HG02885 (cell line): ENCODE measurements at regions not wholly inside any gene's neighbourhood (a gene's known extent, or its start where the extent isn't known, plus 50 kb on each side); places are given as distances from the start of the nearest gene placed in this dataset.

Experiments
- ATAC-seq: cut with Tn5 transposase; IDR thresholded peaks from one replicate; pipeline ENCODE4 v1.9.1; 2021; ENCODE audit warnings: mild to moderate bottlenecking; ENCODE audit not compliant: unreplicated experiment, poor library complexity

DNA sequence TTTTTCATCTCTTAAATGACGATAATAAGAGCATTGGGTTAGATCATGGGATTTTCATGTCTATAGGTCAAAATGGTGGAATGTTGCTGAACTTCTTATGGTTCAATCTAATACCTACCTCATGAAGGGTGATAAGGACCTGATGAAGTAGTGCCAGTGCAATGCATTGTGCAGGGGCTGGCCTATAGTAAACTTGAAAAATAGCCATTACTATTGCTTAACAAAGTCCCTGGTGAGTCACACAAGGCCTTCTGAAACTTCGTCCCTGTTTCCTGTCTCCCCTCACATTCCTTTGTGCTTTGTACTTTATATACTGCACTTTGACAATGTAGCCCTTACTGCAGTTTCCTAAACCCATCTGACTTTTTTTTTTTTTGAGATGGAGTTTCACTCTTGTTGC lies 515.9 kb downstream of the SLC4A3 start:
- ATAC-seq, result no peak

DNA sequence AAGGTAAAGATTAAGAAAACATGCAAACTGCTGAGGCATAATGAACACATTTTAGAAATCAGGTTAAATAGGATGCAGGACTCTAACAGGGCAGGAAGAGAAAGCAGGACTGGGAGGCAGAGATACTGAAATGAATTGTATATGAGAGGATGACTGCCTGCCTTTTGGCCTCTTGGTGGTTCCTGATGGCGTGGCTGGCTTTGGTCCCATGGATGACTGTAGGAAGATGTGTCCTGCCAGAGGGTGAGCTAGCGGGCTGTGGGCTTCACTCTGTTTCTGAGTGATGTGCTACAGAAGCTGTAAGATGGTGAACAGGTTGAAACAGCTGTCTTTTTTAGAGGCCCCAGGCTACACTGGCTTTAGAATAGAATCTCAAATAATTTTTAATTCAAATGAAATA lies 517.0 kb downstream of the SLC4A3 start:
- no peak for ATAC-seq

DNA sequence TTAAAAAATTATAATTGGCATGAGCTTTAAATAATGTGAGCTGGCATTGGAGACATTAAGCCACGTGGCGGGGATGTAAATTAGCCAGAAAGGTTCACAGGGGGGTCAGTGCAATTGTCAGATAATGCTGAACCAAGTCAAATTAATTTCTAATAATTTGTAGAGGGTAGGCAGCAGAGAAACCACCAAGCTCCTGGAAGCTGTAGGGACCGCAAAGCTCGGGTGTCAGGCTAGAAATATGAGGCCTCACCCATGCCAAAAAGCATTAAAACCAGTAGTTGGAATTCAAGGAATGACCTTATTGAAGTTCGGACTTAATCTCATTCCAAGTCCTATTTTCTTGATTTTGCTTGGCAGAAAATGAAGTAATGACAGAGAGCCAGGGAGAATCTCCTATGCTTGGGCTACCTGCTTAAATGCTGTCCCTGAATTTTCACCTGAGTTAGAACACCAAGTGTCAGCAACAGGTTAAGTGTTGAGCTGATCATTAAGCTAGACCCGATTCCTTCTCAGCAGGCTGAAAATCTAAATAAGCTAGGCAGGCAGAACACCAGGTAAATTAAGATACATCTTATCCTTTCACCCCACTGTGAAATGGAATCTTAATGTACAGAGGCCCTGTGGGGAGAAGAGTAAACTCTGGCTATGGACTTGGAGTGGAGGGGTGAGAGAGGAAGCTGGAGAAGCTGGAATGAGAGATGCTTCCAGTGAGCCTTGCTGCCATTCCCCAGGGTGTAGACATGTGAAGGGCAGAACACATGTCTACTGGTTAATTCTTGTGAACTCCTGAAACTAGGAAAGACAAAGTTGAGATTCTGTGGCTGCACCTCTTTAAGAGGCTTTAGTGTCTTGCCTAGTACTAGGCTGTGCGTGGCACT lies 520.0 kb downstream of the SLC4A3 start:
- ATAC-seq, result no peak

DNA sequence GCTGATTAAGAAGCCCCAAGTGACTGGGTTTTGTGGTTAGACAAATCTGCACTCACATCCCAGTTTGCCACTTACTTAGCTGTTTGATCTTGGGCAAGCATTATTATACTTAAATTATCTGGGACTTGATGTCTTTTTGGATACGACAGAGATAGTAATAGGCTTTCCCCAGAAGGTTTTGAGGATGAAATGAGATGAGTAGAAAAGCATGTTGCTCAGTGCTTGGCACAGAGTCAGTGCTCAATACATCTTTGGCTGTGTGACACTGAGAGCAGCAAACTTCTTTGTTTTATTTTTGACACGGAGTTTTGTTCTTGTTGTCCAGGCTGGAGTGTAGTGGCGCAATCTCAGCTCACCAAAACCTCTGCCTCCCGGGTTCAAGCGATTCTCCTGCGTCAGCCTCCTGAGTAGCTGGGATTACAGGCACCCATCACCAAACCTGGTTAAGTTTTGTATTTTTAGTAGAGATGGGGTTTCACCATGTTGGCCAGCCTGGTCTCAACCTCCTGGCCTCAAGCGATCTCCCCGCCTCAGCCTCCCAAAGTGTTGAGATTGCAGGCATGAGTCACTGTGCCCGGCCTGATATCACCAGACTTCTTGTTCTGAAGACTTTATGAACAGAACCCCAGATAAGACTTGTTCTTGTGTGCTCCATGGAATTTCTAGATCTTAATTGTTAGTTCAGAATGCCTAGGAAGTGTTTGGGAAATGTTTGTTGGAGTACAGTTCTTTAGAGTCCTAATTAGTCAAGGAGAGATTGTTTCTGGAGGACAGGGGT lies 521.2 kb downstream of the SLC4A3 start:
- ATAC-seq, result no peak

DNA sequence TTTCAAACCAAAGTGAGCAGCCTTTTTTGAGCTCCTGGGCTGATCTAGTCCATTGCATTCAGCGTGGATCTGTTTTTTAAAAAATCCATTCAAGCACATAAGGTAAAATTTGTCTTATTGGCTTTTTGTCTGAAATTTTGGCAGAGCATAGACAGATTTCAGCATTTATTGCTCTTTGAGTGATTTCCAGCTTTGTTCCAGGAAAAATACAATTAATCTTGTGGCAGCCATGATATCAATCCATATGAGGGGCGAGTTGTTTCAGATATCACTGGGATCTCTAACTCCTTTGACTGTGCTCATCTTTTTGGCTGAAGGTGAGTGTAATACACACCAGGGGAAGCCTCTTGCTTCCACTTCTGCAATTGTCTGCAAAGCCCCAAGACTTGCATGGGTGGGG lies 523.9 kb downstream of the SLC4A3 start:
- no peak for ATAC-seq

DNA sequence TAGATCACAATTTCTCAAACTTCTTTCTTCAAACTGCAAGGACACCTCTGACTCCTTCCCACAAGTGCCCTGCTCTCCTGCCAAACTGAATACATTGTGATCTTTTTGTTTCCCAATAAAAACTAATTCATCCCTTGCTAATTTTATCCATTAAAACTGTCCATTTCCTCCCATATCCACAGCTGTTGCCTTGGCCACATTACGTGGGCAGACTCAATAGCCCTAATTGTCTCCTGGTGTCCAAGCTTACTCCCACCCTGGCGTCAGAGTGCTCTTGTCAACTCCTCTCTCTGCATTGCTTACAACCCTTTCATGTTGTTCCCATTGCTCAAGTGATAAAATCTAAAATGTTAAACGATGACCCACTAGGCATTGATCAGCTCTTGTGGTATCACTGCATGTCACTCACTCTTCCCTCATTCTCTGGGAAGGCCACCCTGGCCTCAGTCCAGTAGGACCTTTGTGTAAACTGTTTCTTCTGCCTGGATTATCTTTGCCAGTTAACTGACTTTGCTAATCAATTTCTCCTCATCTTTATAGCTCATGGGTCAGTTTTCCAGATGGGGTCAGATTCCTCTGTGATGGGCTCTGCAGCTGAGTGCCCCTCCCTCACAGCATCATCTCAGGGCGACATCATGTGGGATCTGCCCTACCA lies 525.0 kb downstream of the SLC4A3 start:
- no peak for ATAC-seq

DNA sequence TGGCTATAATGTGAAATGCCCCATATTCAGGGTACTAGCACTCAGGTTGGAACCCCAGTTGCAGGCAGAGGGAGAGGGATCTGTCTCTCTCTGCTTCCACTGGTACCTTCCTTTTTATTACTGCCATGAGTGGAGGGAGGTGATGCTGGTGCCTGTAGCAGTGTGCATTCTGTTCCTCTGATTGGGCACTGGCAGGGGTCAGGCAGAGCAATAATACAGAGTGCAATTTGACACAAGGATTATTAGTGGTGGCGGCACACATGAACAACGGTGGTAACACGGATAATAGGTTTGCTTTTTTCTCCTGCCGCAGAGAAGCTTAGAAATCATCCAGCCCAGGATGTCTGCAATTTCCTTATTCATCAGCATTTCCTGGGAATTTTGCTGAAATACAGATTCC lies 525.7 kb downstream of the SLC4A3 start:
- ATAC-seq, result no peak

DNA sequence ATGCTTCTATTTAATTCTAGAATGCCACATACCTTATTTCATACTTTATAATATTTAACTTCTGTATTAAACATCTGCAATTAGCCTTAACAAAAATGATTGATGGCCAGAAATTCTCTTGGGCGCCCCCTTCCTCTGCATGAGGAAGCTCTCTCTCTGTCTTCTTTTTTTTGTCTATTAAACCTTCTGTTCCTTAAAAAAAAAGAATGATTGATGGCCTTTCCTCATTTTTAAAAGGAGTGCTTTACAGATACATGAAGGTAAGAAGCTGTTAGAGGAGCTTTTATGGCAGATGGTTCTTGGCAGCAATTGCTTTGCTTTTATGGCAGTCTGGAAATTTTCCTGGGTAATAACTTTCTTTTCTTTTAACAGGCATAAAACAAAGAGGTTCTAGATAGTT lies 526.9 kb downstream of the SLC4A3 start:
- no peak for ATAC-seq

DNA sequence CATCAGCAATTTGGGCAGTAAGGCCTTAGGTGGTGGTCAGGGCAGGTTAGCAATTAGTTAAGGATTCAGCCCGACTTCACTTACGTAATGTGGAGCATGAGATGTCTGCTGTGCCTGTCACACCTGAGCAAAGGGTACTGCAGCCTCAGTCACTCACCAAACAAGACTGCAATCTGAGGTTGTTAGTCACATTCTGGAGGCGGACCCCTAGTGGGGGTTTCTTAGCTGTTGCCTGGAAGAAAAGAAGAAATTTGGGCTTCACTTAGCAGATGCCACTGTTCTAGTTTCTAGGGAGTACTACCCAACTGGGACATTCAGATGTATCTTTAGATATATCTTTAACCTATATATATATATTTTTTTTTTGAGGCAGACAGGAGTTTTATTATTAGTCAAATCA lies 529.9 kb downstream of the SLC4A3 start:
- no peak for ATAC-seq

DNA sequence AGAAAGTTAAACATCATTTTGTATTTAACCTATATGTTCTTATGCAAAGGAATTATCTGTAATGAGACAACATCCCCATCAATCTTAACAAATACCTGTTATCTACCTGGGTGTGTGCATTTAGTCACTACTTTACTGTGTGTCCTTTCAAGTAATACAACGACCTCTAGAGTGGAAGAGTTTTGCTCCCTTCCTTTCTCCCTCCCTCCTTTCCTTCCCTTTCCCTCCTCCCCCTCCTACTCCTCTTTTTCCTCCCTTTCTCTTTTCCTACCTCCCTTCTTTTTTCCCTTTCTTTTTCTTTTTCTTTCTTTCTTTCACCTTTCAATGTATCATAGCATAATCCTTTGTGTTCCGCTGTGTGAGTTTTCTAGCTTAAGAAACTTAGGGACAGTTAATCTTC lies 532.3 kb downstream of the SLC4A3 start:
- ATAC-seq, result no peak

DNA sequence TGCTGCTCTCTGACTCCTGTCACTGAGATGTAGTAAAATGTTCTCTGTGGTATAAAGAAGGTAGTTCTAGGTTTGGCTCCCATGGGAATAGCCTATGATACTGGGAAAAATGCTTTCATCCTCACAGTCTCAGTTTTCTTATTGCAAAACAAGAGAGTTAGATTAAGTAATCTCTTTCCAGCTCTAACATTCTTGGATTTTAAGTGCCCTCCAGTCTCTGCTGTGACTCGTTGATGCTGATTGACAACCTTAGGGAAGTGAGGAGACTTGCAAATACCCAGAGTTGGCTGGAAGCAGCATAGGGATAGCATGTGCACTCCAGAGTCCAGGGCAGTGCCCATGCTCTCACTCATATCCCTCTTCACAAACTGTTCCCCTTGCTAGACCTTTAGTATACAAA lies 534.9 kb downstream of the SLC4A3 start:
- ATAC-seq, result no peak

DNA sequence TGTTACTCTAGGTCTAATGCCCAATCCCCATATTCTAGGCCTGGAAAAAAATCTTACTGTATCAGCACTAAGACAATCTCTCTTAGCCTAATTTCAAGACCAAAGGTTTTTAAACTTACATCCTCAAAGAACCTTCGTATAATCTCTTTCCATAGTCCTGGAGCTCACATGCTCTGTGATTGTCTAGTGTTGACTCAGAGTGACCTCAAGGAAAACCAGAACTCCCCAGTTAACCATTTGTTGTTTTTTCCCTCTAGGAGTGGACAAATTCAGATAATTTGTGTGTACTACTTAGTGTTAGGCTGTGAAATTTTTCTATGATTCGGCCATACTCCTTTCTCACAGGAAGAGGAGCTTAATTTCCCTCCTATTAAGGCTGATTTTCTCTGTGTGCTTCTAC lies 536.1 kb downstream of the SLC4A3 start:
- no peak for ATAC-seq

DNA sequence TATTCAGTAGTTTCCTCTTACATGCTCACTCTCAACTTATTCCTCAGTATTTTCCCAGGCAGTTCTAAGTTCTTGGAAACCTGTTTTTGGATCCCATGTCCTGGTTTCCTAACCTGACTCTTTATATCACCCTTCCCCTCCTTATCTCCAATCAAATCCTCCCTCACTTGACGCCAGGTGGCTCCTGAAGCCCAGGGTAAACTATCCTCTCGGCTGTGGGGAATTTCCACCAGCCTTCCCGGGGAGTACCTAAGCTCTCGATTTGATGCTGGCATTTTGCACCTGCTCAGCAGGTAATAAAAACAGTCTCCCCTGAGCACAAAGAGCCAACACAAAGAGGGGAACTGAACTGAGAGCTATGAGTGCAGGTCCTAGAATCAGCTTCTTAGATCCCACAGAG lies 538.0 kb downstream of the SLC4A3 start:
- no peak for ATAC-seq

DNA sequence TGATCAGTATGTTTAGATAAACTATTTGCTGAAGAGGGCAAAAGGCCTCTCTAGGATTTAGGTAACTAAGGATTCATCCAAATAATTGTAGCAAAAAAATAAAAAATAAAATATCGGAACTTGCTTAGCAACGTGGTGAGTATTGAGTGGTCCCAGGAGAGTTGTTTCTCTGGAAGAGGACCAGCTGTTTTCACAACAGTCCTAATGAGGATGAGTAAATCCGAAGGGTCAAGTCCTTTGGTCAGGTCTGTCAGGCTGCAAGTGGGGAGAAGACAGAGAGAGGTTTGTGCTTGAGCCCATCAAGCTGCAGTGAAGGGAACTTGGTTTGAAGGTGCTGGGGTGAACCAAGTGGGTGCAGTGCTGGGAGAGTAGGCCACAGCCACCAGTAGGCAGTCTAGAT lies 539.2 kb downstream of the SLC4A3 start:
- no peak for ATAC-seq

DNA sequence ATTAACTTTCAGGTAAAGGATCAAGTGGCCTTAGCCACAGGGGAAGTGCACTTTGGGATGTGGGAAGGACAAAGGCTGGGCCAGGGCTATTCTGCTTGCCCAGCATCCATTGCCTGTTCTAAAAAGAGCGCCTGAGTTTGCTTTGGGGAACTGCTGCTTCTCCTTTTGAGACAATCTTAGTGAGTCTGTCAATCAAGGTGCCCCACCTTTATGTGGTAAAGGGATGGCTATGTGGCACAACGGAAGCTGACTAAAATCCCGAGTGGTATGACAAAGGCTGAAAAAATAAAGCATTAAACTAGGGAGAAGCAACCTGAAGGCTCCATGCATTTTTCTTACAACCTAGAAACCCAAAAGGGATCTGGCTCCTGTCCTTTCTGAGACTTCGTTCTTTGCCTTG lies 540.5 kb downstream of the SLC4A3 start:
- ATAC-seq, result no peak

DNA sequence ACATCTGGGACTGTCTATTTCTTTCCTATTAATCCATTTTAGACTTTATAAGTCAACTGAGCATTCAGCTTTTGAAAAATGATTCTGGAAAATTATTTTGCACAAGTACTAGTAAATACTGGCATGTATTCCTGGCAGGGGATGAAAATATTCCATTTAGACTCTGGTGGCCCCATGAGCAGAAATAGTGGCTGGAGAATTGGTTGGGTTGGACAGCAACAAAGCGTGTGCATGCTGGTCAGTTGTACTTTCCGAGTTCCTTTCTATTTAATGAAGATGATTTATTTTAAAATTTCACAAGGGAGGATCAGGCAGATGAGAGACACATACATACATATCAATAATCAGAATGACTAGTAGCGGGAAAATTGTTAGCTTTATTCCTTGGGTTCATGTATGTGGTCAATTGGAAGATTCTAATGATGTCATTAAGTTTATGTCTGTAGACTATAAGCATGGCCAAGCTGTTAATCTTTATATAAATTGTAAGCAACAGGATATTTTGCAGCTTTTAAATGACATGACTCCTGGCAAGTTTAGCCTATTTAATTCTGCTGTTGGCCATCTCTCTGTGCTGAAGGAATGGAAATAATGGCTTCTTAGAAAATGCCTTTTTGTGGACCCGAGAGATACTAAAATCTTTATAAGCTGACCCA lies 541.6 kb downstream of the SLC4A3 start:
- ATAC-seq, result no peak

DNA sequence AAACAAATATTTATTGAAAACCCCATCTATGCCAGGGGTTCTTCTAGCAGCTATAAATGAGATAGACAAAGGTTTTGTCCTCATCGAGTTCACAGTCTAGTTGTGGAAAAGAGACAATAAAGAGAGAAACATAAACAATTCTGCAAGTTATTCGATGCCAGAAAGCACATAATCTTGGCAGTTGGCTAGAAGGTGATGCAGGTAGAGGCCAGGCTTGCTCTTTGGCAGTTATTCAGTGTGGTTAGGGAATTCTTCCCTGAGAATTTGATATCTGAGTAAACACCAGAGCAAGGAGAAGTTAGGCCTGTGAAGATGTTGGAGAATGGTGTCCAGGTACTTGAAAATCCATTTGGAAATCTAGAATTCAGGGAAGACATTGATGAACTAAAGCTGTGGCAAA lies 547.4 kb downstream of the SLC4A3 start:
- no peak for ATAC-seq

DNA sequence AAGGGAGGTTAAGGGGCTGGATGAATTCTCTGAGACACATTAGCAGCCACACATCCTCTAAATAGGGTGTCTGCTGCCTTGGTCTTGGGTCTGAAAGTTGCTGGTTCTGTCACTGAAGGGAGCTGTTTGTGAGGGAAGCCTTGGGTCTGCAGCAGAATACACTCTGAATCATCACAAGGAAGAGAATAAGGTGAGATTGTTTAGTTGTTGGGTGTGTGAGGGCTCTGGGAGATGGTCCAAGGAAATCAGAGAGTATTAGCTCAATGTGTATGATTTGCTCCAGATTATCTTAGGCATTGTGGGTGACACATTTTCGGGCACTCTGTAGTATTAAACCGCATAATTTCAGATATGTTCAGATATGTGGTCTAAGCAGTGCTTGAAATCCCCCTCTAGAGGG lies 548.5 kb downstream of the SLC4A3 start:
- ATAC-seq, result no peak

DNA sequence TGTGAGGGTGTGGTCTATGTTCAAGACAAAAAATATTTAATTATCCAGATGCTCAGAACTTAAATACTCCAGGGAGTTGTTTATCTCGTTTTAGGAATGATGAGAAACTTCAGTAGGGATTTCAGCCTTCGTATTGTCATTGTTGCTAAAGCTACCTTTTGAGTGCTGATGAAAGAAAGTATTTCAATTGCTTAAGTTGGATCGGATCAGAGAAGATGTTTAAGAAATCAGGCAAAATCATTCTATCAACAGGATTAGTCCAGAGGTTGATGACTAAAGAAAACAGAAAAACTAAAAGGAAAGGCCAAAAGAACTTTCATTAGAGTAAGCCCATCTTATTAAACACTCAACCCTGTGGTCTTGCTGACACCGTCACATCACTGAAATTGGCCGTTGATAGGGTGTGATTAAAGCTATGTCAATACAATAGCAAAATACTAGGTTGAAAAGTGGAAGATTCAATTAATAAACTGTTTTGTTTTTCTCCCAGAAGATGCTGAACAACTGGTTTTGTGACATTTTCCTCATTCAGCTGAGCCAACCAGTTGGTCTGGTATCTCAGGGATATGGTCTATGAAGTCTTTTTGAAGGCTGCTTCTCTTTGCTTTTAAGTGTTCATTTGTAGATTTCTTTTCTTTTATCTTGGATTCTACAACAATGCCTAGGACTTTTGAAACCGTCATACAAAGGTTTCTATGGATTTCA lies 551.7 kb downstream of the SLC4A3 start:
- no peak for ATAC-seq

DNA sequence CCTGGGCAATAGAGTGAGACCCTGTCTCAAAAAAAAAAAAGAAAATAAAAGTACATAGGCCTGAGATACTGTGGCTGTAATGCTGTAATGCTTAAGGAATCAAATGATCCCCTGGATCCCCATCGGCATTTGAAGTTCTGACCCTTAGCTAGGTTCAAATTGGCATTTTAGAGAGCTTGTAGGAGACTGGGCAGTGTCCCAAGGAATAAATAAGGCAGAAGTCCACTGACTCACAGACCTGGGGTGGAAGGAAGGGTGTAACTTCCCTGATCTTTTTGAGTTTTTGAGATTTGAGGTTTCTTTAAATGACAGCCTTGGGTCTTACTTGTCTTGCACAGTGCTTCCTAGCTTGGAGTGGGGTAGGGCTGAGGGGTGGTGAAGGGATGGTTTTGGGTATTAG lies 553.7 kb downstream of the SLC4A3 start:
- no peak for ATAC-seq
